ENCODE measurements at regions not wholly inside any gene's neighbourhood (a gene's known extent, or its start where the extent isn't known, plus 50 kb on each side); places are given as distances from the start of the nearest gene placed in this dataset.

- Histone ChIP-seq H3K27ac (no peak overlapping the region), H3K36me3 (no peaks in the 10 kb centered on the region), H3K4me1 (peaks cover 0 to 23% of the 10 kb centered on the region in 2 donors), H3K27me3 (no peaks in the 10 kb centered on the region), H3K9me3 (no peaks in the 10 kb centered on the region), H3K4me3 (no peak overlapping the region)
- no peak for TF ChIP-seq CTCF (IDR thresholded peaks at IDR 0.05)
- no peak for DNase-seq (ENCODE audit: low spot score)
These were observed 55.0 kb upstream of the APC start for GRCh38 chr5:112682621-112683061.

- peaks cover 0 to 23% of the 10 kb centered on the region in 2 donors for H3K4me1 ChIP-seq
These were observed 53.6 kb upstream of the APC start for GRCh38 chr5:112684121-112684520.

GRCh38 chr5:112684737-112685136, 52.9 kb upstream of the APC start:
- no peaks in the 10 kb centered on the region for H3K27me3 ChIP-seq
- no peak for TF ChIP-seq CTCF (IDR thresholded peaks at IDR 0.05)
- no peaks in the 10 kb centered on the region for H3K36me3 ChIP-seq
- no peak for DNase-seq (ENCODE audit: low spot score)
- H3K27ac ChIP-seq, result peak overlapping the region in 1 of 2 donors; percentile 88
- no peak overlapping the region for H3K4me3 ChIP-seq
- no peaks in the 10 kb centered on the region for H3K9me3 ChIP-seq
- H3K4me1 ChIP-seq, result peaks cover 0 to 23% of the 10 kb centered on the region in 2 donors

More at GRCh38 chr5:112684121-112684520, 53.6 kb upstream of the APC start:
- H3K9me3 ChIP-seq, result no peaks in the 10 kb centered on the region
- H3K27me3 ChIP-seq, result no peaks in the 10 kb centered on the region
- no peak for TF ChIP-seq CTCF (IDR thresholded peaks at IDR 0.05)
- no peak overlapping the region for H3K4me3 ChIP-seq
- peak overlapping the region in 1 of 2 donors; percentile 88 for H3K27ac ChIP-seq
- DNase-seq (ENCODE audit: low spot score), result no peak
- H3K36me3 ChIP-seq, result no peaks in the 10 kb centered on the region

GRCh38 chr5:112685386-112685785, 52.3 kb upstream of the APC start:
- no peaks in the 10 kb centered on the region for H3K27me3 ChIP-seq
- no peak for DNase-seq (ENCODE audit: low spot score)
- no peak for TF ChIP-seq CTCF (IDR thresholded peaks at IDR 0.05)
- no peak overlapping the region for H3K4me3 ChIP-seq
- H3K27ac ChIP-seq, result peak overlapping the region; percentile 12 to 88
- no peaks in the 10 kb centered on the region for H3K9me3 ChIP-seq
- H3K36me3 ChIP-seq, result no peaks in the 10 kb centered on the region
- H3K4me1 ChIP-seq, result peaks cover 0 to 23% of the 10 kb centered on the region in 2 donors

GRCh38 chr5:112685931-112686330, 51.8 kb upstream of the APC start:
- Histone ChIP-seq H3K27ac (peak overlapping the region in 1 of 2 donors; percentile 88), H3K4me1 (peaks cover 0 to 23% of the 10 kb centered on the region in 2 donors)
- no peak for DNase-seq (ENCODE audit: low spot score)

More at GRCh38 chr5:112685931-112686330, 51.8 kb upstream of the APC start:
- TF ChIP-seq CTCF (IDR thresholded peaks at IDR 0.05), result no peak
- Histone ChIP-seq H3K9me3 (no peaks in the 10 kb centered on the region), H3K36me3 (no peaks in the 10 kb centered on the region), H3K27me3 (no peaks in the 10 kb centered on the region), H3K4me3 (no peak overlapping the region)
